GM19240 (cell line): ENCODE measurements at regions not wholly inside any gene's neighbourhood (a gene's known extent, or its start where the extent isn't known, plus 50 kb on each side); places are given as distances from the start of the nearest gene placed in this dataset.

Experiments
- DNase-seq: peaks from one replicate; pipeline ENCODE4 v3.0.0; 2011; ENCODE audit warnings: low spot score; ENCODE audit not compliant: insufficient read length

DNA sequence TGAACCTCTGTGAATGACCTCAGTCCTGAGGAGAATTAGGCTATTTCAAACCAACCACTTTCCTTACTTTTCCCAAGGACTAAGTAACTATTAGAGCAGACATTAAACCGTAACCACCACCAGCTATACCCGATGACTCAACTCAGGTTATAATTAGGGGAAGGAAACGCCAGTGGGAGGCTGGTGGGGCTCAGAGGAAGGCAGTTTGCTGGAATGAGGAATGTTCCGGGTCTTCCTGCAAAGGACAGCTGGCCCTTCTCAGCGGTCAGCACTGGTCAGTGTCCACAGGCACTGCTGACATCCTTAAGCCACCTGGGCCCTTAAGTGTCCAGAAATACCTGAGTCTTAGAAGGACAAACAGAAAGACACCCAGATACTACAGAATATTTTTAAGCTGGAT lies 515.2 kb downstream of the MAFB start:
- no peak for DNase-seq

DNA sequence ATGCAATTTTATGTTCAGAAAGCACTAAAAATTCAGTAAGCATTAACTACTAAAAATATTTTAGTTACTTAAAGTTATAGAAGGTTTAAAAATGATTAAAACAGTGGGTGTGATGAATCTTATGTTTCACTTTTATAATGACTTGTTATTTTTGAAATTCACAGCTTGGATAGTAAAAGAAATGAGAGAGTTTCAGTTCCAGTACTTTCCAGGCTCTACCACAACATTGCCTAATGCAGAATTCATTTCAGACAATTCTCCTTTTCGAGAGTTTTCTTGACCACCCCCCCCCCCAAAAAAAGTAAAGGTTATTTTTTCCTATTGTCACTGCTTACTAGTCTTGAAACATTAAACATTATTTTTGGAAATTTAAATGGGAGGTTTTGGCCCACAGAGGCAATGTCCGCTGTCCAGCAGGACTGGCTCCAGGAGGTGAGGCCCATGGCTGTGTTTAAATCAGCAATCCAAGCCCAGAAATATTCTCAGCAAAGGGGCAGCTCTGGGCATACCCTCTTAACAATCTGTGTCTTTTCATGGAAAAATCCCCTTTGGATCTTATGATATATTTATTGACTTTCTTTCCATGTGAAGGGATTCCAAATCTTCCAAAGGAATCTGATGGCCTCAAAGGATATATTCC lies 519.9 kb downstream of the MAFB start:
- DNase-seq, result no peak

DNA sequence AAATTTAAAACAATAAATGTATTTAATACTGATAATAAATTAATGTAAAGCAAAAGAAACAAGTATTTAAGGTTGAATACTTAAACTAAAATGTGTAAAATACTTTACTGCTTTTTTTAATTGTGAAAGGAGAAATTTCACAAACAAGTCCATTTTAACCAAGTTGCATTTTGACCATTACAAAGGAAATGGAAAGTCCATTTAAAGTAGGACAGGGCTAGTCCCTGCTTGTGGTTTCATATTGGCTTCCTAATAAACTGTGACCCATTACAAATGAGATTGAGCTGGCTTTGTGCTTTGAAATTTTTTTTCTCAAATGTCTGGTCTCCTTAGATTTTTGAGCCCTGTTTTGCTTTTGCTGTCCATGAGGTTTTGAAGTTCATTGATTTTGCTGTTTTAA lies 527.6 kb downstream of the MAFB start:
- no peak for DNase-seq

DNA sequence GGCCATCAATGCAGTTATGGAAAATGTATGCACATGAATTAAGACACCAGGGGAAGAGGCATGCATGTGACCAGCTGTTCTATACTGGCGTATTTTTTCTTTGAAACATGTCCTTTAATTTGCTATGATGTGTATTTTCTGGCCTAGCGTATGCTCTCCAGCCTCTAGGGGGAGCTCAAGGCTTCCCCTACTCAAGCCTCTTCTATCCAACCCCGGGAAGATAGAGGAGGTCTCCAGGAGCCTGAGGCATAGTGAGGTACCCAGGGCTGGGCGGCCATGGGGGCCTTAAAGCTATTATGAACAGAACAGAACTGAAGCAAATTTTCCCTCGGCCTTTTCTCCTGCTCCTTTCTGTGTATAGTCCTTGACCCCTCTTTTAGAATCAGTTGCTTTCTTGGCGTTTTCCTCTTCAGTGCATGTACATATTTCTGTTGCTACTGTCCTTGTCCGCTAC lies 528.9 kb downstream of the MAFB start:
- no peak for DNase-seq

DNA sequence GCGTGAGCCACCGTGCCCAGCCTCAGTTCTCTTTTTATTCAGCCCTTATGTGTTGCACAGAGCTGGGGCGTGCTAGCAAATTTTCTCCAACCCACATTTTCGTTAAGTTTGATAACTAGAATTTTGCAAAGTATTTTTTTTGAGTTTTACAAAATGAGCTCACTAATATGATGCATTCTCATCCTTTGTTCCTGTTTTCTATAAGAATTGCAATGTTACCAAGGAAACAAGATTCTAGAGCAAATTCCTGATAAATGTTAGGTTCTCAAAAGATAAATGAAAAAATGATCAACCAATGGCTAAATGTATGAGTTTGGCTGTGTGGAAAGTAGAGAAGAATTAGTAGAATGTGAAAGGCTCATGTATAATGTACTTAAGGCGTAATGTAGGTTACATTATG lies 529.8 kb downstream of the MAFB start:
- no peak for DNase-seq

DNA sequence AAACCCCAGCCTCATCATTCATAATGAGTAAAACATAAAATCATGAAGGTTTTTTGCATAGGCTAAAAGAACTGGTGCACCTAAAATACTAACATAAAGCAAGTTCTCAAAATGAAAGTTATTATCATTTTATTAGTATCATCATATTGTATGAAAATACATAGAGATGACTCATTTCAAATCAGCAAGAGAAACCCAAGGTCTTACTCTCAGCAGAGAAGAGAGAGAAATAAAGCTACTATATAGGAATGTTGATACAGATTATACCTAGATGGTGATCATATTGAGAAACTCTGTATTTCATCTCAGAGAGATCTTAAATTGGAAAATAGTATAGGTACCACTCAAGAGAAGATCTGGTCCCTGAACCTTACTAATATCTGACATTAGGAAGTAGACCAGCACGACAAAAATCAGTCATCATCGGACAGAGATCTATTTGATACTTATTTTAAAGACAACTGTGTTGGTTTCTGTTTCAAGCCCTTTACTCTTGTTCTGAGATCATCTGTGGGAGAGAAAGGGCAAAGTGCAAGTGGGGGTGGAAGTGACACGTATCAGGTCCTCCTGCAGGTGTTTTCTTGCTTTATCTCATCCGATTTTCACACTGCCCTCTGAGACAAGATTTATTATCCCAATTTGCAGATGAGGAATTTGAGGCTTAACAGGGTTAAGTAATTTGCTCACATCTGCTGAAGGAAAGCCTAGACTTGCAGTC lies 532.3 kb downstream of the MAFB start:
- peak; percentile 22 for DNase-seq

DNA sequence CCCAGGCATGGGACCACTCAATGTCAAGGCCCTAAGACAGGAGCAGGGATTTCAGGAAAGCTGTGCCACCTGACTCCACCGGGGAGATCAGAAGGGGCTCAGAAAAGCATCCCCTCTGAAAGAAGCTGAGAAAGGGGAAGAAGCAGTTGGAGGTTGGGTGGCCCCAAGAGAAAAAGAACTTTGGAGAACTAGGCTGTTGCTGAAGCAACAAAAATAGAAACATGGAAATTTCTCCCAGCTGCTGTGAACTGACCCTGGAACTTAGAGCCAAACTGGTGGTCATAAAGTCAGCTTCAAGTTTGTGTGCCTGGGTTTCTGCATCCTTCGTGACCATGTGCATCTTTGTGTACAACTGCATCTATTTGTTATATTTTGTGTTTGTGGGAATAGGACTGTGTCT lies 534.5 kb downstream of the MAFB start:
- no peak for DNase-seq

DNA sequence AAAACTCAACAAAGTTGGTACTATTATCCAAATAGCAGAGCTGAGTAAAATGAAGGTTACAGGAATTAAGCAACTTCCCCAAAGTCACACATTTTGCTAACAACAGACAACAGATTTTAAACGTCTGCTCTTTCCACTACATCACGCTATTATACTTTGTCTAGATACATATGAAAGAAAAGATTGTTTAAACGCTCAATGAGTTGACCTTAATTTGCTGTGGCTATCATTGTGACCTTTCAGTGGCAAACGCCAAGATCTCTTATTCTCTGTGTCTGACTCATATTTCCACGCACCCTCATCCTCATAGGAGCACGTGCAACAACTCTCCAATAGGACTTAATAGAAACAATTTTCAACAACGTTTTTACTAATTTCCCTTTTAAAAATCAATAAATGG lies 540.1 kb downstream of the MAFB start:
- DNase-seq, result no peak

DNA sequence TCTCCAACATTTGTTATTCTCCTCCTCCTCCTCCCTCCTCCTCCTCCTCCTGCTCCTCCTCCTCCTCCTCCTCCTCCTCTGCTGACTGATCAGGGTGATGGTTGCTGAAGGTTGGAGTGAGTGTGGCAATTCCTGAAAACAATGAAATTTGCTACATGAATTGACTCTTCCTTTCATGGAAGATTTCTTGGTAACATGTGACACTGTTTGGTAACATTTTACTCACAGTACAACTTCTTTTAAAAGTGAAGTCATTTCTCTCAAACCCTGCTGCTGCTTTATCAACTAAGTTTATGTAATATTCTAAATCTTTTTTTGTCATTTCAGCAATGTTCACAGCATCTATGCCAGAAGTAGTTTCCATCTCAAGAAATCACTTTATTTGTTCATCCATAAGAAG lies 543.0 kb downstream of the MAFB start:
- no peak for DNase-seq

DNA sequence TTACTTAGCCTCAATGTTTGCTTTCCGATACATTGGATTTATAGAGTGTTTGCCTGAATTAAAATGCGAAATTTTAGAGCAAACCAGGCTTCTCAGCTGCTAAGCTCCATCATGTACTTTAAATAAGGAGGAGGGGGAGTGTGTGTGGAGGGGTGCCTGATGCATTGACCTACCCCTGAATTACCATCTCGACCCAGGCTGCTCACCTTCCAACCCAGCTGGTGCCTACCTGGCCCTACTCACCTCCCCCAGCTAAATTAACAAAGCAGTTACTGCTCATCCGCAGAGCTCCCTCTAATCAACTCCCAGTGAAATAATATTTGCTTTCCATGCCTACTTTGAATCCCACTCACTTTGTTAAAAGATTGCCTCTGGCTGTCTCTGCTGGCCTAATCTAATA lies 544.5 kb downstream of the MAFB start:
- no peak for DNase-seq

DNA sequence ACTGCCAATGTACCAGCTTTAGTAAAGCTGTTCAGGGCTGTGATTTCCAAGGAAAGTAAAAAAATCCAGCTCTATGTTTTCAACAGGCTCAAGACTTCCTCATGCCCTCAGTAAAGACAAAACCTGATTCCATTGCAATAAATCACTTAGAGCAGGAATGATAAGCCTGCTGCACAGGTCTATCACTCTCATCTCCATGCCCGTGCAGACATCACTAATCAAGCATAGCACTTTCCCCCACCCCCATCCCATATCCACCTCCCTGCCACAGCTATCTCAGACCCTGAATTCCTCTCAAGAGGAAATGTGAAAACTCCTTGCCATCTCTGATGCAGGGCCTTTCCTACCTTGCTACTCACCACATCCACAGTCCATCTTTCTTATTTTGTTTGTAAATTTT lies 554.9 kb downstream of the MAFB start:
- DNase-seq, result no peak

DNA sequence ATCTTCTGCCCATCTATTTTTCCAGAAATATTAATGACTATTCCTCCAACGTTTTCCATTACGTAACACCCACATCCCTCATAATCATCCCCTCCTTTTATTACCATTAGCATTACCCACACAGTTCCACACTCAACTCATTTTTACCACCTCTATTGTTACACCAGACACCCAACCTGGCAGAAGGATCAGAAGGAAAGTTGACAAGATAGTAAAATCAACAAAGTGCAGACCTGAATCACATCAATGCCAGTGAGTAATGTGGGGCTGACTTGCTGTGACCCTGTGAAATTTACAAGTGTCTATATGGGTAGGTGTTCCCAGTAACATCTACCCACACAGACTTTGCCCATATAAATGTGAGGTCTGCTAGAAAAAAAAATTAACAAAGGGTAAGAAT lies 568.2 kb downstream of the MAFB start:
- no peak for DNase-seq

DNA sequence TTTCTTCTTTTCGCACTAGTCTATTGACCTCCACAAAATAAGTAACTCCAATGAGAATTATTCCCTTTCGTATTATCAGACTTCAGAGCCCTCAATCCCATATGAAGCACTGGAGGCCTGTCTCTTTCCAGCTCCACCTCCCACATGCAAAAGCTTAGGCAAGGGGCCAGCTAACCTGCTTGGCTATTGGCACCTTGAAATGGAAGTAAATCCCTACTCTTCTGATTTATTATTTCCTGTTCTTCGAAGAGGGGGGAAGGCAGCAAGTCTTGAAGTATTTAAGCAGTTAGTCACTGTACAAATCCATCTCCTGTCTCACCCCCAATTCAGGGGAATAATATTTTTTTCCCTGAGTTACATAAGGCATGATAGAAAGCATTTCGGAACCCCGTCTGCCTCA lies 577.8 kb downstream of the MAFB start:
- DNase-seq, result no peak

DNA sequence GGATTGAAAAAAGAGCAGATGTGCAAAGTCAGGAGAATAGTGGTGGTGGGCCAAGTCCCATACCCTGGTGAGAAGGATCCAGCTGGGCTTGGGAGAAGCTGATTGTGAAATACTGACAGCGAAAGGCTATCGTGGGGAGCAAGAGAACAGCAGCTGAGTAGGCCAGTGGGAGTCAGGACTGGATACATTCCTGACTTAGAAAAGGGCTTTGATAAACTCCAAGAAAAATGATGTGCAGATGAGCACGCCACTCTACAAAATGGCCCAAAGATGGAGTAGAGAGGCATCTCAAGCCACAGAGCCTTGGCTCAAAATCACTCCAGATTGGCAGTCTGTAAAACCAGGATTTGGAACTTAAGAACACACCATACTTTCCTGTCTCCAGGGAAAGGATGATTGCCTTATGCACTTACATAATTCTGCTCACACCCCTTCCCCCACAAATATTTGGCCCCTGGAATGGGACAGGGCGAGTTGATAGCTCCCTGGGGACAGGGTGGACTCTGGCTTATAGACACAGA lies 578.7 kb downstream of the MAFB start:
- no peak for DNase-seq

DNA sequence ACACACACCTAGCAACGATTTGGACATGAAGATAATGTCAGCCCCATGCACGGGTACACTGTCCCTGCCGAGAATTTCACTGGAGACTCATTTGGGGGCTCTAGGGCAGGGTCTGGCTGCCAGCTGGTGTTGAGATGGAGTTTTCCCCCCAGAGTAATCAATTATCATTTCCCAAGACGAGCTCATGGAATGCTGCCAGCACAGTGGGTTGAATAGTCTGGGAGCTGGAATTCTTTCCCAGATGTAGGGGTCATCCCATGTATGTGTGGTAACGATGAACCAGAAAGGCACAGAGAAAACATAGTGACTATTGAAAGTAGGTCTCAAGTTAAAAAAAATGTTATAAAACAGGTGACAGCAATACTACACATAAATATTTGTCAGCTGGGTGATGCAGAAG lies 579.9 kb downstream of the MAFB start:
- DNase-seq, result no peak

DNA sequence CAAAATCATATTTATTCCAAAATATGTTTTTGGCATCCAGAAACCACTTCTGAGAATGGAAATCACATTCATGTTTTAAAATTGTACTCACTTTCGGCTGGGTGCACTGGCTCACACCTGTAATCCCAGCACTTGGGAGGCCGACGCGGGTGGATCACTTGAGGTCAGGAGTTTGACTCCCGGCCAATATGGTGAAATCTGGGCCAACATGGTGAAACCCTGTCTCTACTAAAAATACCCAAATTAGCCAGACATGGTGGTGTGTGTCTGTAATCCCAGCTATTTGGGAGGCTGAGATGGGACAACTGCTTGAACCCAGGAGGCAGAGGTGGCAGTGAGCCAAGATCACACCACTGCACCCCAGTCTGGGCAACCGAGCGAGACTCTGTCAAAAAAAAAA lies 580.7 kb downstream of the MAFB start:
- DNase-seq, result no peak

DNA sequence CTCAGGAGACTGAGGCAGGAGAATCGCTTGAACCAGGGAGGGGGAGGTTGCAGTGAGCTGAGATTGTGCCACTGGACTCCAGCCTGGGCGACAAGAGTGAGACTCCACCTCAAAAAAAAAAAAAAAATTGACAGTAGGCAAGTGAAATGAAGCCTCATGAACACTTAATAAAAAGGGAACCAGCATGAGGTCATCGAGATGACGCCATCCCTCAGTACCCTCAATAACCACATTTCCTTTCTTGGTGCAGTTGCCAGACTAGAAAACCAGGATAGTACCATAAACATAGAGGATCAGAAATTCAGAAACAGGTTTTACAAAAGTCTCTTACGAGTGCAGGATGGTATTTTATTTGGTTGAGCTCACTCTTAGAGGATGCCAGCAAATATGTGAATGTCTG lies 584.1 kb downstream of the MAFB start:
- no peak for DNase-seq

DNA sequence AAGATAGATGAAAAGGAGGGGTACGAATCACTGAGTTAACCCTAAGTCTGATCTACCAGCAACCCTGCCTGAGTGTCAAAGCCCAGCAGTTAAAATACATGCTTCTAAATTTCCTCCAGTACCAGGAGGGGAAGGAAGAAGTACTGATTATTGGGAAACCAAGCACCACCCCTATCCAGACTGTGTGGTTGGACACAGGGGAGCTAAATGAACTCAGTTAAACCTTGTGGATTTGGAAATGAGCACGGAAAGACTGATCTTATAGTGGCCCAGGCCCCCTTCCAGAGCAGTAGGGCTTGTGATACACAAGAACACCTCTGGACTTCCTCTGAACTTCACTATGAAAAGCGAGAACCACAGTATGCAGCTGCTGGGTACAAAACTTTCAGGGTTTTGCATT lies 585.6 kb downstream of the MAFB start:
- DNase-seq, result no peak

DNA sequence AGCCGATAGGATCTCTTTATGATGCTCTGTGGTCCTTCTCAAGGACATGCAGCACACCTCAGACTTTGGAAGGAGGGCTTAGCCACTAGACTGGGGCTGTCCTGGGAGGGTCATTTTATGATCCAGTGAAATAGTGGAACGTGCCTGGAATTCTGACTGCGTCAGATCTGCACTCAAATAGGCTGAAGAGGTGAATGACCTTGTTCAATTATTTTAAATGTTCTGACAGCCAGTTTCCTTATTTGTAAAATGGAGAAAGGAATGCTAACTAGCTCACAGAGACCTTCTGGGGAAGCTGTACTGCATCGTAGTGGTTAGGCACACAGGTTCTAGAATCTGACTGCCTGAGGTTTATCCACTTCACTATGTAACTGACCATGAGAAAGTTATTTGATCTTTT lies 587.5 kb downstream of the MAFB start:
- no peak for DNase-seq

DNA sequence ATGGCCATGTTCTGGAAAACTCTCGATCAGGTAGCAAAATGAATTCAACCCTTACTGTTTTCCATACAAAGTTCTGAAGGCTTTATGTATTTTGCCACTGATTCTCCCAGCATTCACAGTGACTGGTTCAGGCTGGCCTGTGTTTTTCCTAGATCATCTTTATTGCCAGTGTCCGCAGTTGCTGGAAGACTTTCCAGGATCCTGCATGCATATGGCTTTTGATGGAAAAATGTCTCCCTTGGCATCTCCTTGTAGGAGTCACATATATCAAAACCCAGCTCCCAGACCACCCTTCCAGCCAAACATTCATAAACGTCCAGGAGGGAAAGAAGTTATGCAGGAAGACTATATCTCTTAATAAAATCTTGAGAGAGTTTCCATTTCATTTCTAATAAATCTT lies 588.8 kb downstream of the MAFB start:
- DNase-seq, result no peak

DNA sequence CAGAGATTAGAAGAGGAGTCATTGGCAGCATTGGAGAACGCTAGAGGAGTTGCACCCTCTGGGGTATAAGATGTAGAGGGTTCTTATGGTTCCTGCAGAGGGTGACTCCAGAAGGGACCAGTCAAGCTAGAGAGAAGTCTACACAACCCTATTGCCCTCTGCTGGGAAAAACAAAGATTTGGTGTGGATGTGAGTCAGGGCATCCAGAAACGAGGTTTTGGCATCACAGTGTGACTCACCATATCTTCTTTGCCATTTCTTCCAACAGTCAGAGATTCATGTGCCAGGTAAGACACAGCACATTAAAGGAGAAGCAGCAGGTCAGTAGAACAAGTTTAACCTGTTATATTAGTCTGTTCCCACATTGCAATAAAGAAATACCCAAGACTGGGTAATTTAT lies 598.8 kb downstream of the MAFB start:
- no peak for DNase-seq

DNA sequence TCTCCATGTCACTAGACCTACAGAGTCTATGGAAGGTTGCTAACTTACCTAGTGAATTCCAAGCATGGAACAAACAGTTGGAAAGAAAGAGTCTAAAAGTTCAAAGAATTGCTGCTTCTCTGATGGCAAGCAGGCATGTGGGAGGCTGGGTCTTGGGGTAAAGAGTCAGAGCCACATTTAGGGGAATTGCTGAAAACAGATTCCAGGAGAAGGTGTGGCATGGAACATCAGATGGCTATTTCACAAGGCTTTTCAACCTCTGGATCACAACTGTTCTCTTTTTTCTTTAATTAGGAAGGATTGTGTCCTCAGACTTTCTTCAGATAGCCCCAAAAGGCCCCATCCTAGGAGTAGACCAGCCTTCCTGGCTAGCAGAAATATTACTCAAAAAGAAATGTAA lies 601.5 kb downstream of the MAFB start:
- no peak for DNase-seq

DNA sequence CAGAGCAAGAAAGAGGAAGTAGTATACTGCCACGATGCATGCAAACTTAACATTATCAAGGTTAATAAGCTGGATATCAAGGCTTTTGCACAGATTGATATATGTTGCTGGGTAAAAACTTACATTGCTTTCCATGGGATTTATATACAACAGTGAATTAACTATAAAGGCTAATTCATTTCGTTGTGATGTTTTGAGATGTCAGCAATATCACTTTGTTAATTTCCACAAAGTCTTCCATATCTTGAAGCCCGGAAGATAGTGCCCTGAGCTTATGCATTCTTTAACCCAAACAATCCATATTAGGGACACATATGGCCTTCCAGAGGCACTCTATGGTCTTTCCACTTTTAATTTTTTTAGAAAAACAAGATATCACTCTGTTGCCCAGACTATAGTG lies 603.5 kb downstream of the MAFB start:
- no peak for DNase-seq
